H9 (cell line): ENCODE measurements at regions not wholly inside any gene's neighbourhood (a gene's known extent, or its start where the extent isn't known, plus 50 kb on each side); places are given as distances from the start of the nearest gene placed in this dataset.

Experiments used
- DNase-seq: peaks from one replicate; pipeline ENCODE4 v3.0.0-alpha.2; 2017
- H2AFZ ChIP-seq: one replicate; pipeline ENCODE4 v1.6.1; 2013; ENCODE audit warnings: mild to moderate bottlenecking, low read length, control low read depth, moderate library complexity
- H2AK5ac ChIP-seq: 2 replicates; pipeline ENCODE4 v1.6.1; 2013; ENCODE audit warnings: low read length, control low read depth, mixed read lengths; ENCODE audit not compliant: insufficient read length
- H2BK120ac ChIP-seq: one replicate; pipeline ENCODE4 v1.6.1; 2013; ENCODE audit warnings: low read depth, mild to moderate bottlenecking, low read length, control low read depth, inconsistent platforms; ENCODE audit not compliant: poor library complexity, severe bottlenecking
- H2BK12ac ChIP-seq: 2 replicates; pipeline ENCODE4 v1.6.1; 2013; ENCODE audit warnings: low read length, control low read depth, mixed read lengths, low read depth; ENCODE audit not compliant: insufficient read length
- H2BK15ac ChIP-seq: 2 replicates; pipeline ENCODE4 v1.6.1; 2013; ENCODE audit warnings: low read depth, low read length, control low read depth
- H2BK20ac ChIP-seq: one replicate; pipeline ENCODE4 v1.6.1; 2013; ENCODE audit warnings: low read depth, mild to moderate bottlenecking, low read length, control low read depth, inconsistent platforms; ENCODE audit not compliant: poor library complexity, severe bottlenecking
- H2BK5ac ChIP-seq: 2 replicates; pipeline ENCODE4 v1.6.1; 2013; ENCODE audit warnings: low read length, control low read depth, mixed read lengths; ENCODE audit not compliant: insufficient read length
- H3K14ac ChIP-seq: 2 replicates; pipeline ENCODE4 v1.6.1; 2013; ENCODE audit warnings: low read length, control low read depth; ENCODE audit not compliant: insufficient read depth
- H3K18ac ChIP-seq: 2 replicates; pipeline ENCODE4 v1.6.1; 2013; ENCODE audit warnings: low read depth, mild to moderate bottlenecking, mixed read lengths, low read length, control low read depth; ENCODE audit not compliant: insufficient read length
- H3K23ac ChIP-seq: 2 replicates; pipeline ENCODE4 v1.6.1; 2013; ENCODE audit warnings: low read length, control low read depth, mixed read lengths, low read depth; ENCODE audit not compliant: insufficient read length
- H3K23me2 ChIP-seq: 2 replicates; pipeline ENCODE4 v1.6.1; 2013; ENCODE audit warnings: low read depth, mild to moderate bottlenecking, mixed read lengths, low read length, control low read depth; ENCODE audit not compliant: insufficient read length, poor library complexity, severe bottlenecking
- H3K27ac ChIP-seq: 2 replicates; pipeline ENCODE4 v1.5.1; 2013; ENCODE audit warnings: low read length, control low read depth, mixed read lengths, low read depth; ENCODE audit not compliant: insufficient read length
- H3K27me3 ChIP-seq: 2 replicates; pipeline ENCODE4 v1.6.1; 2013; ENCODE audit warnings: low read length, control low read depth, inconsistent platforms; ENCODE audit not compliant: insufficient read depth
- H3K4ac ChIP-seq: 2 replicates; pipeline ENCODE4 v1.6.1; 2013; ENCODE audit warnings: low read depth, mild to moderate bottlenecking, control low read depth, inconsistent platforms, low read length, moderate library complexity
- H3K4me1 ChIP-seq: 2 replicates; pipeline ENCODE4 v1.6.1; 2013; ENCODE audit warnings: low read length, control low read depth, inconsistent platforms; ENCODE audit not compliant: insufficient read depth
- H3K4me2 ChIP-seq: 2 replicates; pipeline ENCODE4 v1.6.1; 2013; ENCODE audit warnings: low read length, control low read depth, mixed read lengths; ENCODE audit not compliant: insufficient read length, insufficient read depth
- H3K56ac ChIP-seq: 2 replicates; pipeline ENCODE4 v1.6.1; 2013; ENCODE audit warnings: low read depth, mild to moderate bottlenecking, mixed read lengths, low read length, control low read depth; ENCODE audit not compliant: insufficient read length
- H3K79me1 ChIP-seq: 2 replicates; pipeline ENCODE4 v1.6.1; 2013; ENCODE audit warnings: low read depth, mild to moderate bottlenecking, moderate library complexity, low read length, control low read depth, inconsistent platforms; ENCODE audit not compliant: insufficient read depth, poor library complexity, severe bottlenecking
- H3K79me2 ChIP-seq: 2 replicates; pipeline ENCODE4 v1.6.1; 2013; ENCODE audit warnings: low read length, control low read depth, inconsistent platforms; ENCODE audit not compliant: insufficient read depth
- H3K9ac ChIP-seq: 2 replicates; pipeline ENCODE4 v1.6.1; 2013; ENCODE audit warnings: low read length, control low read depth, mixed read lengths; ENCODE audit not compliant: insufficient read length; ENCODE audit errors: extremely low read depth
- H3K9me3 ChIP-seq: one replicate; pipeline ENCODE4 v1.6.1; 2013; ENCODE audit warnings: low read depth, low read length, inconsistent platforms; ENCODE audit not compliant: control insufficient read depth
- H3T11ph ChIP-seq: one replicate; pipeline ENCODE4 v1.6.1; 2013; ENCODE audit warnings: mild to moderate bottlenecking, low read length, control low read depth, inconsistent platforms
- H4K20me1 ChIP-seq: one replicate; pipeline ENCODE4 v1.6.1; 2013; ENCODE audit not compliant: control insufficient read depth, insufficient read length, insufficient read depth
- H4K5ac ChIP-seq: 2 replicates; pipeline ENCODE4 v1.6.1; 2013; ENCODE audit warnings: low read depth, mild to moderate bottlenecking, mixed read lengths, low read length, control low read depth; ENCODE audit not compliant: insufficient read length
- H4K8ac ChIP-seq: replicated peaks from 2 replicates; pipeline ENCODE4 v1.6.1; 2013; ENCODE audit warnings: low read length, control low read depth, mixed read lengths, low read depth; ENCODE audit not compliant: insufficient read length
- H4K91ac ChIP-seq: 2 replicates; pipeline ENCODE4 v1.6.1; 2013; ENCODE audit warnings: low read depth, mild to moderate bottlenecking, moderate library complexity, mixed read lengths, low read length, control low read depth; ENCODE audit not compliant: insufficient read length
- H3K27ac Mint-ChIP-seq, 3 experiments: 2 replicates in 2 of 3; 3 replicates in 1 of 3; pipeline ENCODE4 v1.8.0; 2020 to 2021; ENCODE audit warnings: mixed read lengths in 3 of 3, mild to moderate bottlenecking in 1 of 3, moderate library complexity in 1 of 3
- H3K27me3 Mint-ChIP-seq: 2 replicates; pipeline ENCODE4 v1.8.0; 2021; ENCODE audit warnings: low read depth, mild to moderate bottlenecking, moderate library complexity, mixed read lengths
- H3K36me3 Mint-ChIP-seq, 3 experiments: 2 replicates in 2 of 3; 3 replicates in 1 of 3; pipeline ENCODE4 v1.8.0; 2020 to 2021; ENCODE audit warnings: low read depth in 3 of 3, mixed read lengths in 3 of 3; ENCODE audit not compliant: insufficient read depth in 1 of 3
- H3K4me1 Mint-ChIP-seq, 2 experiments: 2 replicates each; pipeline ENCODE4 v1.8.0; 2020; ENCODE audit warnings: mixed read lengths in 2 of 2
- H3K4me3 Mint-ChIP-seq, 2 experiments: 2 replicates in 1 of 2; 3 replicates in 1 of 2; pipeline ENCODE4 v1.8.0; 2020 to 2021; ENCODE audit warnings: mild to moderate bottlenecking in 2 of 2, mixed read lengths in 2 of 2, moderate library complexity in 1 of 2
- H3K9me3 Mint-ChIP-seq, 2 experiments: 2 replicates in 1 of 2; 3 replicates in 1 of 2; pipeline ENCODE4 v1.8.0; 2020; ENCODE audit warnings: mild to moderate bottlenecking in 2 of 2, mixed read lengths in 2 of 2, moderate library complexity in 1 of 2
- WGBS: extraction: QIAGEN DNeasy Blood & Tissue Kit; methylation state at CpG from one replicate; pipeline ENCODE4 v1.1.7; 2013; ENCODE audit warnings: missing lambda C conversion rate, low lambda C conversion rate, mixed read lengths; ENCODE audit not compliant: insufficient read length; ENCODE audit errors: extremely low coverage; 5-methylcytosine and 5-hydroxymethylcytosine counted together
- TF ChIP-seq, protein P1 (sequence below): fragments of 200-600 bp; sonication (generic); conservative IDR thresholded peaks from 3 replicates; pipeline ENCODE4 v1.8.0; 2021; ENCODE audit warnings: antibody characterized with exemption, mild to moderate bottlenecking

DNA sequence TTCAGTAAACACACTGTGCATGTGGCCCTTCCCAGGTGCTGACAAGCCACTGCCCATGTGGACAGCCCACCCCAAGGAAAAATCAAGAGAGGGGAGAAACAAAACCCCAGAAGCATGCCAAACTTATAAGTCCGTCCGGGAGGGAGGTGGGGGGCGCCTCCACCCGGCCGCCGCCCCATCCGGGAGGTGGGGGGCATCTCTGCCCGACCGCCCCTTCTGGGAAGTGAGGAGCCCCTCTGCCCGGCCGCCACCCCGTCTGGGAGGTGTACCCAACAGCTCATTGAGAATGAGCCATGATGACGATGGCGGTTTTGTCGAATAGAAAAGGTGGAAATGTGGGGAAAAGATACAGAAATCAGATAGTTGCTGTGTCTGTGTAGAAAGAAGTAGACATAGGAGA lies 53.8 kb upstream of the C2CD4B start:
- Histone ChIP-seq H3K27ac (no peak overlapping the region), H3K23me2 (no peaks in the 10 kb centered on the region), H2BK20ac (no peak overlapping the region), H2BK5ac (no peak overlapping the region), H3K79me1 (no peaks in the 10 kb centered on the region), H2AK5ac (no peak overlapping the region), H3K79me2 (no peaks in the 10 kb centered on the region), H2BK12ac (no peak overlapping the region), H2BK120ac (no peak overlapping the region), H3K56ac (no peak overlapping the region), H3K4me1 (no peaks in the 10 kb centered on the region), H4K91ac (no peak overlapping the region), H4K5ac (no peak overlapping the region), H3K23ac (no peak overlapping the region), H2BK15ac (no peak overlapping the region), H3K9ac (no peak overlapping the region), H3K27me3 (no peaks in the 10 kb centered on the region), H4K20me1 (no peaks in the 10 kb centered on the region), H3K18ac (no peak overlapping the region), H3K4me2 (no peak overlapping the region), H3K14ac (no peak overlapping the region), H3K4ac (no peak overlapping the region), H3K9me3 (peaks cover 24% of the 10 kb centered on the region), H4K8ac (no peak overlapping the region), H2AFZ (no peak overlapping the region), H3T11ph (no peak overlapping the region)
- Mint-ChIP-seq H3K27ac (no peak overlapping the region), H3K4me1 (no peaks in the 10 kb centered on the region), H3K27me3 (peaks cover 5% of the 10 kb centered on the region), H3K36me3 (peaks cover 13 to 29% (median 28%) of the 10 kb centered on the region in 3 experiments), H3K9me3 (peaks cover 35 to 37% of the 10 kb centered on the region in 2 experiments), H3K4me3 (no peak overlapping the region)
- no peak for DNase-seq
- TF ChIP-seq, protein P1, sequence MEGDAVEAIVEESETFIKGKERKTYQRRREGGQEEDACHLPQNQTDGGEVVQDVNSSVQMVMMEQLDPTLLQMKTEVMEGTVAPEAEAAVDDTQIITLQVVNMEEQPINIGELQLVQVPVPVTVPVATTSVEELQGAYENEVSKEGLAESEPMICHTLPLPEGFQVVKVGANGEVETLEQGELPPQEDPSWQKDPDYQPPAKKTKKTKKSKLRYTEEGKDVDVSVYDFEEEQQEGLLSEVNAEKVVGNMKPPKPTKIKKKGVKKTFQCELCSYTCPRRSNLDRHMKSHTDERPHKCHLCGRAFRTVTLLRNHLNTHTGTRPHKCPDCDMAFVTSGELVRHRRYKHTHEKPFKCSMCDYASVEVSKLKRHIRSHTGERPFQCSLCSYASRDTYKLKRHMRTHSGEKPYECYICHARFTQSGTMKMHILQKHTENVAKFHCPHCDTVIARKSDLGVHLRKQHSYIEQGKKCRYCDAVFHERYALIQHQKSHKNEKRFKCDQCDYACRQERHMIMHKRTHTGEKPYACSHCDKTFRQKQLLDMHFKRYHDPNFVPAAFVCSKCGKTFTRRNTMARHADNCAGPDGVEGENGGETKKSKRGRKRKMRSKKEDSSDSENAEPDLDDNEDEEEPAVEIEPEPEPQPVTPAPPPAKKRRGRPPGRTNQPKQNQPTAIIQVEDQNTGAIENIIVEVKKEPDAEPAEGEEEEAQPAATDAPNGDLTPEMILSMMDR = no peak
- WGBS = no CpG with 5 or more reads among the region's 15 CpGs
